ENCODE measurements at regions not wholly inside any gene's neighbourhood (a gene's known extent, or its start where the extent isn't known, plus 50 kb on each side); places are given as distances from the start of the nearest gene placed in this dataset.
"Not testable (repeated sequence)": the region's sequence is repeated elsewhere in the genome, so short reads cannot be mapped to it uniquely, and the experiment has no call there.

- H3K9me3 Mint-ChIP-seq (ENCODE audit: low read depth): peaks cover 4% of the 10 kb centered on the region
- ATAC-seq (no peak), DNase-seq (no peak)
- no peak overlapping the region for H3K4me3 Mint-ChIP-seq
- peaks cover 37% of the 10 kb centered on the region for H3K4me1 Mint-ChIP-seq
- ChIA-PET POLR2A (no interaction called here), CTCF (interaction anchor here (0.6 to 1.1 kb wide), 3 partner anchors 34 to 496 kb away, joined by 3 read pairs; no protein-coding TSS in a partner anchor)
- intact Hi-C loops (cut with DNase I, micrococcal nuclease): no loop called here
- no peaks in the 10 kb centered on the region for H3K27me3 Mint-ChIP-seq
- no peaks in the 10 kb centered on the region for H3K36me3 Mint-ChIP-seq (ENCODE audit: low read depth)
- no peak overlapping the region for H3K27ac Mint-ChIP-seq
These were observed 109.3 kb upstream of the ETV6 start for GRCh38 chr12:11540156-11540555.

- Mint-ChIP-seq H3K27me3 (no peaks in the 10 kb centered on the region), H3K27ac (no peak overlapping the region), H3K36me3 (ENCODE audit: low read depth) (no peaks in the 10 kb centered on the region), H3K9me3 (ENCODE audit: low read depth) (peaks cover 4% of the 10 kb centered on the region), H3K4me1 (peaks cover 43% of the 10 kb centered on the region), H3K4me3 (no peak overlapping the region)
- ATAC-seq (no peak), DNase-seq (no peak)
- CTCF ChIA-PET: no interaction called here
- intact Hi-C loops (cut with DNase I, micrococcal nuclease): no loop called here
- POLR2A ChIA-PET: no interaction called here
These were observed 108.7 kb upstream of the ETV6 start for GRCh38 chr12:11540615-11541310.

GRCh38 chr12:11542599-11542998 lies 106.9 kb upstream of the ETV6 start:
- H3K27ac Mint-ChIP-seq: peak overlapping the region; percentile 20
- H3K27me3 Mint-ChIP-seq: no peaks in the 10 kb centered on the region
- POLR2A ChIA-PET: no interaction called here
- no peak overlapping the region for H3K4me3 Mint-ChIP-seq
- intact Hi-C loops (cut with DNase I, micrococcal nuclease): no loop called here
- H3K36me3 Mint-ChIP-seq (ENCODE audit: low read depth): no peaks in the 10 kb centered on the region
- CTCF ChIA-PET: no interaction called here
- no peak for DNase-seq
- peaks cover 4% of the 10 kb centered on the region for H3K9me3 Mint-ChIP-seq (ENCODE audit: low read depth)
- H3K4me1 Mint-ChIP-seq: peaks cover 58% of the 10 kb centered on the region
- ATAC-seq: no peak

- DNase-seq (no peak), ATAC-seq (no peak)
- peaks cover 4% of the 10 kb centered on the region for H3K9me3 Mint-ChIP-seq (ENCODE audit: low read depth)
- H3K4me1 Mint-ChIP-seq: peaks cover 63% of the 10 kb centered on the region
- H3K4me3 Mint-ChIP-seq: no peak overlapping the region
- no peaks in the 10 kb centered on the region for H3K36me3 Mint-ChIP-seq (ENCODE audit: low read depth)
- H3K27me3 Mint-ChIP-seq: no peaks in the 10 kb centered on the region
- H3K27ac Mint-ChIP-seq: peak overlapping the region; percentile 23
- intact Hi-C loops (cut with DNase I, micrococcal nuclease): no loop called here
- ChIA-PET POLR2A (interaction anchor here (0.7 kb wide), 1 partner anchor 915 kb away, joined by 3 read pairs; no protein-coding TSS in a partner anchor), CTCF (interaction anchor here (0.7 to 1.3 kb wide), 3 partner anchors 10 to 804 kb away, joined by 3 to 4 read pairs (median 3); no protein-coding TSS in a partner anchor)
These were observed 105.9 kb upstream of the ETV6 start for GRCh38 chr12:11543457-11544158.

GRCh38 chr12:11545484-11546330 lies 103.8 kb upstream of the ETV6 start:
- intact Hi-C loops (cut with DNase I, micrococcal nuclease): loop anchor here in 1 of 2 experiments (1.0 kb wide), 3 partner anchors 45 to 291 kb away; partner anchors contain the start of gene ETV6
- H3K9me3 Mint-ChIP-seq (ENCODE audit: low read depth): no peaks in the 10 kb centered on the region
- ChIA-PET CTCF (interaction anchor here (0.6 to 1.9 kb wide), 19 partner anchors 10 to 882 kb away, joined by 3 to 14 read pairs (median 3); no protein-coding TSS in a partner anchor), POLR2A (interaction anchor here (0.8 to 1.9 kb wide), 5 partner anchors 10 to 464 kb away, joined by 3 to 7 read pairs (median 3); partner anchors contain the start of gene ETV6)
- H3K4me3 Mint-ChIP-seq: peak overlapping the region; percentile 53
- ATAC-seq: peak; percentile 82
- H3K36me3 Mint-ChIP-seq (ENCODE audit: low read depth): no peaks in the 10 kb centered on the region
- DNase-seq: peak; percentile 67
- H3K27ac Mint-ChIP-seq: peak overlapping the region; percentile 92
- H3K27me3 Mint-ChIP-seq: no peaks in the 10 kb centered on the region
- H3K4me1 Mint-ChIP-seq: peaks cover 59% of the 10 kb centered on the region

- peak; percentile 25 for DNase-seq
- not testable (repeated sequence) for H3K9me3 Mint-ChIP-seq (ENCODE audit: low read depth); ATAC-seq; H3K36me3 Mint-ChIP-seq (ENCODE audit: low read depth); H3K27me3 Mint-ChIP-seq
- H3K4me1 Mint-ChIP-seq: peaks cover 52% of the 10 kb centered on the region
- intact Hi-C loops (cut with DNase I, micrococcal nuclease): loop anchor here in 1 of 2 experiments (1.0 kb wide), 2 partner anchors 103 to 290 kb away; partner anchors contain the start of gene ETV6
- H3K27ac Mint-ChIP-seq: peak overlapping the region; percentile 19
- peak overlapping the region; percentile 49 for H3K4me3 Mint-ChIP-seq
- ChIA-PET POLR2A (interaction anchor here (1.0 to 1.9 kb wide), 3 partner anchors 9 to 463 kb away, joined by 3 to 7 read pairs (median 3); no protein-coding TSS in a partner anchor), CTCF (interaction anchor here (0.6 to 1.9 kb wide), 9 partner anchors 8 to 780 kb away, joined by 3 to 14 read pairs (median 5); no protein-coding TSS in a partner anchor)
These were observed 102.7 kb upstream of the ETV6 start for GRCh38 chr12:11546582-11547270.

GRCh38 chr12:11547271-11547646 lies 102.2 kb upstream of the ETV6 start:
- H3K36me3 Mint-ChIP-seq (ENCODE audit: low read depth); H3K27me3 Mint-ChIP-seq; ATAC-seq; H3K9me3 Mint-ChIP-seq (ENCODE audit: low read depth); POLR2A ChIA-PET; intact Hi-C loops (cut with DNase I, micrococcal nuclease): not testable (repeated sequence)
- Mint-ChIP-seq H3K4me3 (peak overlapping the region; percentile 49), H3K27ac (peak overlapping the region; percentile 72), H3K4me1 (peaks cover 50% of the 10 kb centered on the region)
- CTCF ChIA-PET: interaction anchor here (1.0 kb wide), 1 partner anchor 436 kb away, joined by 3 read pairs; no protein-coding TSS in a partner anchor
- DNase-seq: peak; percentile 38

- Mint-ChIP-seq H3K27ac (no peak overlapping the region), H3K36me3 (ENCODE audit: low read depth) (no peaks in the 10 kb centered on the region), H3K9me3 (ENCODE audit: low read depth) (no peaks in the 10 kb centered on the region), H3K4me3 (no peak overlapping the region), H3K27me3 (no peaks in the 10 kb centered on the region), H3K4me1 (peaks cover 41% of the 10 kb centered on the region)
- ATAC-seq (no peak), DNase-seq (no peak)
- POLR2A ChIA-PET: no interaction called here
- CTCF ChIA-PET: no interaction called here
- intact Hi-C loops (cut with DNase I, micrococcal nuclease): no loop called here
These were observed 100.4 kb upstream of the ETV6 start for GRCh38 chr12:11549119-11549518.

GRCh38 chr12:11553871-11554533 lies 95.5 kb upstream of the ETV6 start:
- Mint-ChIP-seq H3K27me3 (no peaks in the 10 kb centered on the region), H3K36me3 (ENCODE audit: low read depth) (no peaks in the 10 kb centered on the region), H3K27ac (no peak overlapping the region), H3K9me3 (ENCODE audit: low read depth) (no peaks in the 10 kb centered on the region), H3K4me1 (peaks cover 28% of the 10 kb centered on the region), H3K4me3 (no peak overlapping the region)
- ChIA-PET POLR2A (no interaction called here), CTCF (interaction anchor here (0.7 to 2.7 kb wide), 9 partner anchors 8 to 777 kb away, joined by 3 to 27 read pairs (median 3); no protein-coding TSS in a partner anchor)
- peak; percentile 76 for DNase-seq
- intact Hi-C loops (cut with DNase I, micrococcal nuclease): loop anchor here (1.0 to 10.0 kb wide), 8 partner anchors 25 to 781 kb away; partner anchors contain the start of genes ETV6 (in 1 of the 2) and LRP6 (in 1 of the 2)
- peak; percentile 79 for ATAC-seq

GRCh38 chr12:11555195-11555594 lies 94.3 kb upstream of the ETV6 start:
- intact Hi-C loops (cut with DNase I, micrococcal nuclease): loop anchor here (2.0 to 10.0 kb wide), 4 partner anchors 24 to 780 kb away; partner anchors contain the start of gene ETV6 (in 1 of the 2)
- CTCF ChIA-PET: interaction anchor here (0.7 to 2.7 kb wide), 14 partner anchors 9 to 973 kb away, joined by 3 to 27 read pairs (median 4); partner anchors contain the start of gene BCL2L14
- Mint-ChIP-seq H3K27ac (peak overlapping the region; percentile 49), H3K36me3 (ENCODE audit: low read depth) (no peaks in the 10 kb centered on the region), H3K27me3 (no peaks in the 10 kb centered on the region), H3K9me3 (ENCODE audit: low read depth) (no peaks in the 10 kb centered on the region), H3K4me3 (peak overlapping the region; percentile 56), H3K4me1 (peaks cover 28% of the 10 kb centered on the region)
- ATAC-seq (no peak), DNase-seq (no peak)
- POLR2A ChIA-PET: interaction anchor here (0.6 to 1.9 kb wide), 2 partner anchors 9 to 11 kb away, joined by 5 to 7 read pairs; no protein-coding TSS in a partner anchor
